Stimulated activated effector memory CD8-positive, alpha-beta T cell treated with anti-CD3 and anti-CD28 coated beads, Interleukin-12 subunit alpha, Interleukin-12 subunit beta, amount 100 ng/mL, for 72 hours (primary cell): ENCODE measurements at regions not wholly inside any gene's neighbourhood (a gene's known extent, or its start where the extent isn't known, plus 50 kb on each side); places are given as distances from the start of the nearest gene placed in this dataset.
"Not testable (repeated sequence)": the region's sequence is repeated elsewhere in the genome, so short reads cannot be mapped to it uniquely, and the experiment has no call there.

Experiments used
- ATAC-seq: fragments of 150-1000 bp; cut with Tn5 transposase; 2 replicates; pipeline ENCODE4 v1.10.0; 2021
- DNase-seq, 2 donors: peaks; one replicate each; pipeline ENCODE4 v3.0.0; 2021 to 2022; ENCODE audit warnings: low spot score in 2 of 2
- H3K27ac Mint-ChIP-seq: one replicate; pipeline ENCODE4 v1.8.0; 2022; ENCODE audit warnings: mild to moderate bottlenecking, mixed read lengths
- H3K36me3 Mint-ChIP-seq: one replicate; pipeline ENCODE4 v1.8.0; 2022; ENCODE audit warnings: mild to moderate bottlenecking, mixed read lengths
- H3K4me1 Mint-ChIP-seq: one replicate; pipeline ENCODE4 v1.8.0; 2022; ENCODE audit warnings: mixed read lengths
- H3K4me3 Mint-ChIP-seq: one replicate; pipeline ENCODE4 v1.8.0; 2022; ENCODE audit warnings: mild to moderate bottlenecking, mixed read lengths
- H3K9me3 Mint-ChIP-seq: one replicate; pipeline ENCODE4 v1.8.0; 2022; ENCODE audit warnings: mixed read lengths

- ATAC-seq (no peak), DNase-seq (no peak)
- H3K36me3 Mint-ChIP-seq = no peaks in the 10 kb centered on the region
- no peaks in the 10 kb centered on the region for H3K9me3 Mint-ChIP-seq
- no peak overlapping the region for H3K4me3 Mint-ChIP-seq
- no peak overlapping the region for H3K27ac Mint-ChIP-seq
- H3K4me1 Mint-ChIP-seq = no peaks in the 10 kb centered on the region
Observed at GRCh38 chrX:87890437-87890836, 372.8 kb downstream of the KLHL4 start.

- ATAC-seq (no peak), DNase-seq (no peak)
- H3K4me1 Mint-ChIP-seq = no peaks in the 10 kb centered on the region
- no peaks in the 10 kb centered on the region for H3K9me3 Mint-ChIP-seq
- no peak overlapping the region for H3K27ac Mint-ChIP-seq
- no peak overlapping the region for H3K4me3 Mint-ChIP-seq
- no peaks in the 10 kb centered on the region for H3K36me3 Mint-ChIP-seq
Observed at GRCh38 chrX:87895421-87895820, 377.8 kb downstream of the KLHL4 start.

GRCh38 chrX:87896057-87896456 is 378.5 kb downstream of the KLHL4 start:
- Mint-ChIP-seq H3K4me3 (no peak overlapping the region), H3K27ac (no peak overlapping the region), H3K4me1 (no peaks in the 10 kb centered on the region), H3K36me3 (no peaks in the 10 kb centered on the region), H3K9me3 (no peaks in the 10 kb centered on the region)
- ATAC-seq = no peak
- no peak for DNase-seq

GRCh38 chrX:87900320-87900908 is 382.8 kb downstream of the KLHL4 start:
- Mint-ChIP-seq H3K4me1 (no peaks in the 10 kb centered on the region), H3K27ac (no peak overlapping the region), H3K36me3 (no peaks in the 10 kb centered on the region), H3K4me3 (no peak overlapping the region), H3K9me3 (no peaks in the 10 kb centered on the region)
- peak in 1 of 2 donors; percentile 47 for DNase-seq
- ATAC-seq = peak; percentile 57

GRCh38 chrX:87901060-87901459 is 383.5 kb downstream of the KLHL4 start:
- Mint-ChIP-seq H3K4me3 (no peak overlapping the region), H3K4me1 (no peaks in the 10 kb centered on the region), H3K9me3 (no peaks in the 10 kb centered on the region), H3K36me3 (no peaks in the 10 kb centered on the region), H3K27ac (no peak overlapping the region)
- no peak for ATAC-seq
- no peak for DNase-seq

GRCh38 chrX:87914726-87915125 is 397.1 kb downstream of the KLHL4 start:
- Mint-ChIP-seq H3K4me3 (no peak overlapping the region), H3K4me1 (no peaks in the 10 kb centered on the region), H3K36me3 (no peaks in the 10 kb centered on the region), H3K9me3 (peaks cover 2% of the 10 kb centered on the region), H3K27ac (no peak overlapping the region)
- ATAC-seq (no peak), DNase-seq (no peak)

GRCh38 chrX:87924619-87925018 is 407.0 kb downstream of the KLHL4 start:
- Mint-ChIP-seq H3K4me1 (no peaks in the 10 kb centered on the region), H3K4me3 (no peak overlapping the region), H3K9me3 (peaks cover 4% of the 10 kb centered on the region), H3K36me3 (no peaks in the 10 kb centered on the region), H3K27ac (no peak overlapping the region)
- no peak for DNase-seq
- ATAC-seq = no peak

- Mint-ChIP-seq H3K36me3 (no peaks in the 10 kb centered on the region), H3K9me3 (peaks cover 6% of the 10 kb centered on the region), H3K4me3 (no peak overlapping the region), H3K4me1 (no peaks in the 10 kb centered on the region), H3K27ac (no peak overlapping the region)
- DNase-seq = no peak
- no peak for ATAC-seq
Observed at GRCh38 chrX:87941841-87942240, 424.2 kb downstream of the KLHL4 start.

- Mint-ChIP-seq H3K4me1 (no peaks in the 10 kb centered on the region), H3K4me3 (no peak overlapping the region), H3K36me3 (no peaks in the 10 kb centered on the region), H3K9me3 (peaks cover 5% of the 10 kb centered on the region), H3K27ac (no peak overlapping the region)
- no peak for ATAC-seq
- DNase-seq = no peak
Observed at GRCh38 chrX:87961471-87961870, 443.9 kb downstream of the KLHL4 start.

- ATAC-seq (no peak), DNase-seq (no peak)
- Mint-ChIP-seq H3K9me3 (peaks cover 10% of the 10 kb centered on the region), H3K27ac (no peak overlapping the region), H3K4me3 (no peak overlapping the region), H3K4me1 (no peaks in the 10 kb centered on the region), H3K36me3 (no peaks in the 10 kb centered on the region)
Observed at GRCh38 chrX:87968118-87968517, 450.5 kb downstream of the KLHL4 start.

- ATAC-seq, H3K36me3 Mint-ChIP-seq, H3K4me3 Mint-ChIP-seq, H3K9me3 Mint-ChIP-seq, H3K4me1 Mint-ChIP-seq, H3K27ac Mint-ChIP-seq, DNase-seq: not testable (repeated sequence)
Observed at GRCh38 chrX:87972121-87972520, 454.5 kb downstream of the KLHL4 start.

- DNase-seq = no peak
- ATAC-seq = no peak
- H3K9me3 Mint-ChIP-seq = peaks cover 3% of the 10 kb centered on the region
- H3K27ac Mint-ChIP-seq = no peak overlapping the region
- H3K4me3 Mint-ChIP-seq = no peak overlapping the region
- no peaks in the 10 kb centered on the region for H3K36me3 Mint-ChIP-seq
- H3K4me1 Mint-ChIP-seq = no peaks in the 10 kb centered on the region
Observed at GRCh38 chrX:87975365-87975764, 457.8 kb downstream of the KLHL4 start.

- not testable (repeated sequence) for ATAC-seq, DNase-seq, H3K9me3 Mint-ChIP-seq, H3K36me3 Mint-ChIP-seq, H3K4me3 Mint-ChIP-seq, H3K27ac Mint-ChIP-seq, H3K4me1 Mint-ChIP-seq
Observed at GRCh38 chrX:88007873-88008272, 490.3 kb downstream of the KLHL4 start.

- H3K27ac Mint-ChIP-seq = no peak overlapping the region
- H3K4me1 Mint-ChIP-seq = no peaks in the 10 kb centered on the region
- DNase-seq = no peak
- no peak for ATAC-seq
- no peaks in the 10 kb centered on the region for H3K36me3 Mint-ChIP-seq
- H3K4me3 Mint-ChIP-seq = no peak overlapping the region
- H3K9me3 Mint-ChIP-seq = peaks cover 7% of the 10 kb centered on the region
Observed at GRCh38 chrX:88024022-88024421, 506.4 kb downstream of the KLHL4 start.

GRCh38 chrX:88072339-88073030 is 554.9 kb downstream of the KLHL4 start:
- no peaks in the 10 kb centered on the region for H3K36me3 Mint-ChIP-seq
- no peak overlapping the region for H3K4me3 Mint-ChIP-seq
- no peaks in the 10 kb centered on the region for H3K4me1 Mint-ChIP-seq
- H3K27ac Mint-ChIP-seq = no peak overlapping the region
- DNase-seq (no peak), ATAC-seq (no peak)
- H3K9me3 Mint-ChIP-seq = peaks cover 3% of the 10 kb centered on the region

- ATAC-seq = no peak
- Mint-ChIP-seq H3K4me3 (no peak overlapping the region), H3K27ac (no peak overlapping the region), H3K4me1 (no peaks in the 10 kb centered on the region), H3K9me3 (peaks cover 4% of the 10 kb centered on the region), H3K36me3 (no peaks in the 10 kb centered on the region)
- DNase-seq = no peak
Observed at GRCh38 chrX:88101968-88102367, 584.4 kb downstream of the KLHL4 start.
